ENCODE measurements at regions not wholly inside any gene's neighbourhood (a gene's known extent, or its start where the extent isn't known, plus 50 kb on each side); places are given as distances from the start of the nearest gene placed in this dataset.
"Not testable (repeated sequence)": the region's sequence is repeated elsewhere in the genome, so short reads cannot be mapped to it uniquely, and the experiment has no call there.

DNA sequence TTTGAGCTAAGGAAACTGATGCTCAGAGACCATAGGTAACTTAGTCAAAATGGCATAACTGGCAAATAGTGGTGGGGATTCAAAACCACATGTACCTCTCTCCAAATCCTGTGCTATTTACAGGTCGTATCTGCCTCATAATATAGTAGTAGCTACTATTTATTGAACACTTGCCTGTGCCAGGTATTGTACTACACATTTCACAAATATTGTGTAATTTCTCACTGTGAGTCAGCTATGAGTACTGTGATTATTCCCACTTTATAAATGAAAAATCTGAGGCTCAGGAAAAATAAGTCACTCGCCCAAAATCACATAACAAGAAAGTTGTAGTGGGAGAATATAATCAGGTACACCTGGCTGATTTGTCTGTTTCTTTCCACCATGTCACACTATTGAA is 199.8 kb upstream of the FAT3 start:
- DNase-seq: no peak

DNA sequence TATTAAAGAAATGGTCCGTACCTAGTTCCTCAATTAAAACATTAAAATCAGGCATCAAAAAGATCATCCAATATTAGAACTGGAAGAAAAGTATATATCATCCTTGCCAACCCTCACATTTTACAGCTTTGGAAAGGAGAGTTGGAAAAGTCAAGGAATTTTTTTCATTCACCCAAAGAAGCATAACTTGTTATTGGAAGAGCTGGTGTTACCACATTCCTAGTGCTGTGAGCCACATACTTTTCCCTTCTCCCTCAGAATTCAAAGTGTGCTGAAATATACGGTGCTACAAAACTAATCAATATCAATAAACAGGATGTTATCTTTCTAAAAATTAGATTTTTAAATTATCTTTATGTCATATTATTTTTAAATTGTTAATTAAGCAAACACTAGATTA is 202.1 kb upstream of the FAT3 start:
- no peak for DNase-seq

GRCh38 chr11:92018332-92018731 is 206.3 kb upstream of the FAT3 start:
- no peak for DNase-seq

DNA sequence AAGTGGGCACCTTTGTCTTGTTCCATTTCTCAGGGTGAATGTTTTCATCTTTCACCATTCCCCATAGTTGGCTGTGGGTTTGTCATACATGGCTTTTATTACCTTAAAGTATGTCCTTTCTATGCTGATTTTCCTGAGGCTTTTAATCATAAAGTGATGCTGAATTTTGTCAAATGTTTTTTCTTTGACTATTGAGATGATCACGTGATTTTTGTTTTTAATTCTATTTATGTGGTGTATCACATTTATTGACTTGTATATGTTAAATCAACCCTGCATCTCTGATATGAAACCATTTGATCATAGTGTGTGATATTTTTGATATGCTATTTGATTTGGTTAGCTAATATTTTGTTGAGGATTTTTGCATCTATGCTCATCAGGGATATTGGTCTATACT is 216.4 kb upstream of the FAT3 start:
- DNase-seq: no peak

DNA sequence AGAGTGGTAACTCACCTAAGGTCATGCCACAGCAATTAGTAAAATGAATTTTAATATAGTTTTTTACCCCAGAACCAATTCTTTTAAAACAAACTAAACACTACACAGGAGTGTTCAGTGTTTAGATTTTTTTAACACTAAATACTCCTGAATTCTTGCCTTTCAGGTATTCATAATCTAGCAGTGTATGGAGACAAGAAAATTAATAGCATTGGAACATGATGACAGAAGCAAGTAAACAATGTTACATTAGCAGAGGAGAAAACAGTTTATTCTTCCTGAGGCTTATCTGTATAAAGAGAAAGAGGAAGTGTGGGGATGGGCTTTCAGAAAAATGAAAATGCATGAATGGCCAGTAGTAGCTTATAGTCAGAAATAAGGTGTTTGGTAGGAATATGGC is 222.1 kb upstream of the FAT3 start:
- no peak for DNase-seq

DNA sequence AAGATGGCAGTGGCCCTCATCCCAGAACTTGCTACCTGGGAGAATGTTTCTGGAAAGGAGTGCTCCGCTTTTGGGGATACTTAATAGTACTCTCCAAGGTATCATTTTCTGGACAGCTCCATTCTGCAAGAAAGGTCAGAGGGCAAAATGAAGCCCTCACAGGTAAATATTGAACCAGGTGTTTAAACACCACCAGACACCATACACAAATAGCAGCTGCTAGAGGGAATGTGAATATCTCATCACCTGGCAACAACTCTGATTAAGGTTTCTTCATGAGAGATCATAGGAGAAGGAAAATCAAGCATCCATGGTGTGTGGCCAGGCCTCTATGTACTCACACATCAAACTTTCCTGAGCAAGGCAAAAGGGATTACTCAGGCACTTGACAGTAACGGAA is 226.1 kb upstream of the FAT3 start:
- no peak for DNase-seq

- no peak for DNase-seq
These were observed 227.4 kb upstream of the FAT3 start for GRCh38 chr11:91997226-91997625.

DNA sequence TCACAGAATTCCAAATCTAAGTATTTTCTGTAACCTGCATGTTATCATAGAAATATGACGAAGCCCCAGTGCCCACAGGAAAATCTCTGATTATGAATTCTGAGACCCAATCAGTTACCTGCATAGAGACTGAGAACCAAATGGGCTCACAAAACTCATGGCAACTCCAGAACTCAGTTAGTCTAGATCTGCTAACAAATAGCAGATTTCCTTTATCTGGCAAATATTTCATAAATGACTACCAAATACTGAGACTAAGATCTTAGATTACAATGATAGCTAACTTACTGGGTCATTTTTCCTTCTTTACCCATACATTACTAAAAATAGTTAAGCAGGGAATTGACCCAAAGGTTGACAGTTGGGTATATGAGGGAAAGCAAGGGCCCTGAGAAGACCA is 228.1 kb upstream of the FAT3 start:
- DNase-seq: no peak

GRCh38 chr11:91988443-91988842 is 236.2 kb upstream of the FAT3 start:
- DNase-seq: not testable (repeated sequence)

GRCh38 chr11:91986218-91986617 is 238.4 kb upstream of the FAT3 start:
- DNase-seq: no peak

DNA sequence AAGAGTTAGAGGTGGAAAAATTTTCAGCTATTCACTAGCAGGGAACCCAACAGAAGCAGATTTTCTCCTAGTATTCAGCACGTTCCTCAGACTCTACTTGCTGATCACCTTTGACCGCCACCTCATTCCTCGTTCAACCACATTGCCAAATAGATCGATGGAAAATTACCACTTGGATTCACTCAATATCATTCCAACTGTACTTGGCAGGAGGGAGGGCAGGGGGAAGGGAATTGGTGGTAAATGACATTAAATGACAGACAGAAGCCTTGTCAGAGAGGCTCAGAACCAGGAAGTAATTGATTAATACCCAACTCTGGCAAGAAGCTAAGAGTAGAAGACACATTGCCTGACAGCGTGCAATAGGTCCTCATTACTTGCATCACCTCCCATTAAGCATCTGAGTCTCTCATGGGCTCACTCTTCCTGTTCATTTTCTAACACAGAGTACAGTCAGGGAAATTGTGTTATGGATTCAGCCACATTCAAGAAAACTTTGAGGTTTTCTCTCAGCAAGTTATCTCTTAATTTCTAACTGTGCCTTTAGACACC is 240.5 kb upstream of the FAT3 start:
- DNase-seq: no peak

GRCh38 chr11:91981995-91982394 is 242.6 kb upstream of the FAT3 start:
- no peak for DNase-seq

GRCh38 chr11:91979775-91980174 is 244.8 kb upstream of the FAT3 start:
- DNase-seq: no peak

GRCh38 chr11:91978747-91979146 is 245.9 kb upstream of the FAT3 start:
- DNase-seq: no peak

- no peak for DNase-seq
These were observed 251.9 kb upstream of the FAT3 start for GRCh38 chr11:91972665-91973266.

GRCh38 chr11:91970624-91971023 is 254.0 kb upstream of the FAT3 start:
- DNase-seq: no peak

- DNase-seq: no peak
These were observed 255.1 kb upstream of the FAT3 start for GRCh38 chr11:91969486-91969885.

DNA sequence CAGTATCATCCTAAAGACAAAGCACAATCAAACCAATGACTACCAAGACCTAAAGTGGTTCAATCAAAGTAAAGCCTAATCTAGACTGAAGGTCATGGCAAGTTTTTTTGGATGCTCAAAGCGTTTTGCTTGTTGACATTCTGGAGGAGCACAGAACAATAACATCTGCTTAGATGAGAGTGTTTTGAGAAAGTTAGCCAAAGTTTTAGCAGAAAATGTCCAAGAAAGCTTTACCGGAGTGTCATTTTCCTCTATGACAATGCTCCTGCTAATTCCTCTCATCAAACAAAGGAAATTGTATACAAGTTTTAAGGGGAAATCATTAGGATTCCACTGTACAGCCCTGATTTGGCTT is 256.9 kb upstream of the FAT3 start:
- no peak for DNase-seq

- DNase-seq: no peak
These were observed 257.5 kb upstream of the FAT3 start for GRCh38 chr11:91967026-91967690.

GRCh38 chr11:91966368-91966767 is 258.2 kb upstream of the FAT3 start:
- no peak for DNase-seq

GRCh38 chr11:91960770-91961169 is 263.8 kb upstream of the FAT3 start:
- DNase-seq: no peak

GRCh38 chr11:91959411-91959810 is 265.2 kb upstream of the FAT3 start:
- no peak for DNase-seq

GRCh38 chr11:91956711-91957110 is 267.9 kb upstream of the FAT3 start:
- DNase-seq: no peak

GRCh38 chr11:91955206-91955605 is 269.4 kb upstream of the FAT3 start:
- no peak for DNase-seq

DNA sequence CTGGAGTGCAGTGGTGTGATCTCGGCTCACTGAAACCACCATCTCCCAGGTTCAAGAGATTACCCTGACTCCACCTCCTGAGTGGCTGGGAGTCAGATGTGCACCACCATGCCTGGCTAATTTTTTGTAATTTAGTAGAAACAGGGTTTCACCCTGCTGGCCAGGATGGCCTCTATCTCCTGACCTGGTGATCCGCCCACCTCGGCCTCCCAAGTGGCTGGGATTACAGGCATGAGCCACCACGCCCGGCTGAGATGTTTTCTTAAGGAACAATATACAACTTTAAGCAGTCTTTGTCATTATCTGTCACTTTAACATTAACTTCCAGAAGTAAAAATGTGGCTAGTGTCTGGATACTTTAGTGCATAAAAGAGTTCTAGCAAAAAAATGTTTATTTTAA is 272.6 kb upstream of the FAT3 start:
- DNase-seq: no peak
